ENCODE measurements at regions not wholly inside any gene's neighbourhood (a gene's known extent, or its start where the extent isn't known, plus 50 kb on each side); places are given as distances from the start of the nearest gene placed in this dataset.
A peak's percentile ranks its signal among the peaks of the same experiment; 100 is the strongest.
"Not testable (repeated sequence)": the region's sequence is repeated elsewhere in the genome, so short reads cannot be mapped to it uniquely, and the experiment has no call there.

- DNase-seq (ENCODE audit: extremely low read depth in 1 of 11, low read depth in 9 of 11, low spot score in 4 of 11), result no peak
Observed at GRCh38 chr3:36165509-36166290, 214.6 kb upstream of the STAC start.

DNA sequence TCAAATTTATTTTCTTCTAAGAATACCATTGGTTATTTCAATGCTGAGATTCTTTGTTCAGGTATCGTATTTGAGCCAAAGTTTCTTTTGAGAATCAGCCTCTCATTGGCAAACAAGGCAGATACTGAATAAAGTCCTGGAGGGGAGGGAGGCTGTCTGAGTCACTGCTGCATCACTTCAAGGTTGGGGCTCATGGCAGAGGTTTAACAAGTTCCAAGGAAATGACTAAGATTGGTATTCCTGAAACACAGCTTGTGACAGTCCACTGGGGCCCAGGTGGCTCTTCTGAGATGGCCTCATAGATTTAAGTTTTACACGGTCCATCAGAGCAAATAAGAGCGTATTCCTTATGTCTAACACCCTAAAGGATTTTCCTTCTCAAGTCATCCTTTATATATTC, 213.8 kb upstream of the STAC start:
- peak in 1 of 11 donors; percentile 4 for DNase-seq (ENCODE audit: extremely low read depth in 1 of 11, low read depth in 9 of 11, low spot score in 4 of 11)

GRCh38 chr3:36172699-36173098, 207.6 kb upstream of the STAC start:
- no peak for DNase-seq (ENCODE audit: extremely low read depth in 1 of 11, low read depth in 9 of 11, low spot score in 4 of 11)

DNA sequence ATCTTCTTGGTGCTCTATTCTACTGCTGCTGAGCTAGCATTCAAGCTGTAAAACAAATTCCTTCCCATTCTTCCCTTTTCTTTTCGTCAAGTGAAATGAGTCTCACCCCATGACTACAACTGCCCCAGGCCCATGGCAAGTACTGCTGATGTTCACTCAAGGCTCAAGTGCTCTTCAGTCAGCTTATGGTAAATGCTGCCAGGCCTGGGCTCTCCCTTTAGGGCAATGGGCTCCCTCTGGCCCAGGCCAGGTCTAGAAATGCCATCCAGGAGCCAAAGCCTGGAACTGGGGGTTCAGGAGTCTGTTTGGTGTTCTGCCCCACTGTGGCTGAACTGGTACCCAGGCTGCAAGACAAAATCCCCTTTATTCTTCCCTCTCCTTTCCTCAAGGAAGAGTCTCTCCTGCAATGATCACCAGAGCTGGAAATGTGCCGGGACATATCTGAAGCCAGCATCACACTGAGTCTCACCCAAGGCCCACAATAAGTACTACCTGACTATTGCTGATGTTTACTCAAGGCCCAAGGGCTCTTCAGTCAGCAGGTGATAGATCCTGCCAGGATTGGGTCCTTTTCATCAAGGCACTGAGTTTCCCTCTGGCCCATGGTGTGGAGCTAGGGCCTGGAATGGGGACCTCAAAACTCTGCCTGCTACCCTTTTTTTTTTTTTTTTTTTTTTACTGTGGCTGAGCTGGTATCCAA, 205.0 kb upstream of the STAC start:
- no peak for DNase-seq (ENCODE audit: extremely low read depth in 1 of 11, low read depth in 9 of 11, low spot score in 4 of 11)

DNA sequence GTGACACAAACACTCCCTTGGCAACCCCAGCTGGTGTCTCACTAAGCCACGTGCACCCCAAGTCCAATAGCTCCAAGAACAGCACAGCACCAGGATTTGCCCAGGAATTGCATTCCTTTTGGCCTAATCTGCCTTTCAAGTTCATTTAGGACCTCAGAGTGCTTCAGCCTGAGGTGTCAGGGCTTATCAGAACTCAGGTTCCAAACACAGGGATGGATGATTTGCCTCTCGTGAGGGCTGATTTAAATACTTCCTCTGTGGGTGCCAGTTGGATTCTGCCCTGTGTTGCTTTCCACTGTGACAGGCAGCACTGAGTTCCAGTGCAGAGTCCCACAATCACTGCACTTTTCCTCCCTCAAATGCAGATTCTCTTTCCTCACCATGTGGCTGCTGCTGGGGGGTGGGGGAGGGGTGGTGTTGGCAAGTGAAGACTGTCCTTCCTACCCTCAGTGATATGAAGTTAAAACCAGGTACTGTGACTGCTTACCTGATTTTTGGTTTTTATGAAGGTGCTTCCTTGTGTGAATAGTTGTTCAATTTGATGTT, 204.3 kb upstream of the STAC start:
- DNase-seq (ENCODE audit: extremely low read depth in 1 of 11, low read depth in 9 of 11, low spot score in 4 of 11), result no peak

DNA sequence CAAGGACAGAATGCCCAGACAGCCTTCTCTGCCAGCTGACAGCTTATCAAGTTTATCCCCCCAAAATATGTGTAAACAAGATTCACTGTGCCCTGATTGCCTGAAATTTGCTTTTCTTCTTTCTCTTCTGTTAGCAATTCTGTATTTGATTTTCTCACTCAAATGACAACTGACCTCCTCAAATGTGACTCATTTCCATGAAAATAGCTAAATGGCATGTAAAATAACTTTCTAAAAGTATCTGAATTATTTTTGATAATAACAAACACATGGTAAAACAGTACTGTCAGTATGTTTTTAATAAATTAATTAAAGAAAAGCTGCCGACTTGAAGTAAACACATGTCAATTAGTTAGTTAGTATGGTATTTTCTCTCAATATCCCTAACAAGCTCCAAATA, 202.3 kb upstream of the STAC start:
- DNase-seq (ENCODE audit: extremely low read depth in 1 of 11, low read depth in 9 of 11, low spot score in 4 of 11), result no peak

GRCh38 chr3:36182024-36182423, 198.3 kb upstream of the STAC start:
- no peak for DNase-seq (ENCODE audit: extremely low read depth in 1 of 11, low read depth in 9 of 11, low spot score in 4 of 11)

GRCh38 chr3:36187197-36187596, 193.1 kb upstream of the STAC start:
- not testable (repeated sequence) for DNase-seq (ENCODE audit: extremely low read depth in 1 of 11, low read depth in 9 of 11, low spot score in 4 of 11)

- DNase-seq (ENCODE audit: extremely low read depth in 1 of 11, low read depth in 9 of 11, low spot score in 4 of 11), result no peak
Observed at GRCh38 chr3:36192901-36193300, 187.4 kb upstream of the STAC start.

DNA sequence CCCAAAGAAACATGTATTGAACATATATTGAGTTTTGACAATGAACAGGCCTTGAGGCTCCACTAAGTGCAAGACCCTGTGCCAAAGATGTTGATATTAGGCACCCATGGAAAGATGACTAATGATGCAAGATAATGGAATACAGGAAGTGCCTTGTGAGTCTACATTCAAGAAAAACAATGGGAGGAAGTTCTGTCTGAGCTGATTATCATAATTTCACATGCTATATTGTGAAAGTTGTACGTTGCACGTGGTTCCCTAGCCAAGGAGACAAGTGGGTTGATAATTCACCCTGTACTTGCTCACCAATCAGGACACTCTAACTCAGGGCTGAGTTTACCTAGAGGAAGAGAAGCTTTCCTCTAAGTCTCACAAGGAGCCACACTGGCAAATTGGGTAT, 186.9 kb upstream of the STAC start:
- no peak for DNase-seq (ENCODE audit: extremely low read depth in 1 of 11, low read depth in 9 of 11, low spot score in 4 of 11)

- no peak for DNase-seq (ENCODE audit: extremely low read depth in 1 of 11, low read depth in 9 of 11, low spot score in 4 of 11)
Observed at GRCh38 chr3:36196058-36196457, 184.2 kb upstream of the STAC start.

GRCh38 chr3:36197151-36197550, 183.2 kb upstream of the STAC start:
- DNase-seq (ENCODE audit: extremely low read depth in 1 of 11, low read depth in 9 of 11, low spot score in 4 of 11), result no peak

GRCh38 chr3:36201546-36201945, 178.8 kb upstream of the STAC start:
- DNase-seq (ENCODE audit: extremely low read depth in 1 of 11, low read depth in 9 of 11, low spot score in 4 of 11), result no peak

- no peak for DNase-seq (ENCODE audit: extremely low read depth in 1 of 11, low read depth in 9 of 11, low spot score in 4 of 11)
Observed at GRCh38 chr3:36206956-36207580, 173.2 kb upstream of the STAC start.

GRCh38 chr3:36210840-36211651, 169.3 kb upstream of the STAC start:
- DNase-seq (ENCODE audit: extremely low read depth in 1 of 11, low read depth in 9 of 11, low spot score in 4 of 11), result no peak

DNA sequence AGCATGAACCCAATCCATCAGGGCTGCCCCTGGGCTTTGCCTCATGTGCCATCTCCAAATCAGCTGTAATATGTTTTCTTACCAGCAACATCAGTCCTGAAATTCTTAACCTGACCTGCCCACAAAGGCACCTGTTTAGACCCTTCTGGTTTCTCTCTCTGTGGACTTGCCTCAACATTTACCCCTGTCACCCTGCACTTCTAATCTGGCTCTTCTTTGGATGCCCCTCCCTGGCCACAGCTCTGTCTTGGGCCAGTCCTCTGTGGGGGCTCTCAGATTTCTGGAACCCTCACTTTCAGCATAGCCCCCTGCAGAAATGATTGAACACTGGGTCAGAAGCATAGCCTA, 168.7 kb upstream of the STAC start:
- DNase-seq (ENCODE audit: extremely low read depth in 1 of 11, low read depth in 9 of 11, low spot score in 4 of 11), result no peak

DNA sequence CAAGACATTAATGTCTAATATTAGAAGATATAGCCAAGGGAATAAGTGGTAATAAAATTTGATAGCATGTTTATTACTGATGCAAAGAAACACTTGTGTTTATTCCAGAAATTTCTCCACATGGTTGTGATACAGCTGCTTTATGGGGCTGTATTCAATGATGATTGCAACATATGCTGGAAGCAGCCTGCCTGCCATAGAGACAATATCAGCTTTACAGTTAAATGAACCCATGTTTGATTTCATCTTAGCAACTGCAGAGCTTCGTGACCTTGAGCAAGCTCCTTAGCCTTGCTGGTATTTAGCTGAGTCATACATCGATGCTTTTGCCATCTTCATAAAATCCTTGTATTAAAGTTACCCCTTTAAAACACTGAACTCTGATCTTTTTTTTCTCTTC, 168.1 kb upstream of the STAC start:
- DNase-seq (ENCODE audit: extremely low read depth in 1 of 11, low read depth in 9 of 11, low spot score in 4 of 11), result no peak

- no peak for DNase-seq (ENCODE audit: extremely low read depth in 1 of 11, low read depth in 9 of 11, low spot score in 4 of 11)
Observed at GRCh38 chr3:36214460-36214859, 165.8 kb upstream of the STAC start.

- no peak for DNase-seq (ENCODE audit: extremely low read depth in 1 of 11, low read depth in 9 of 11, low spot score in 4 of 11)
Observed at GRCh38 chr3:36215241-36215640, 165.1 kb upstream of the STAC start.
